ENCODE measurements at regions not wholly inside any gene's neighbourhood (a gene's known extent, or its start where the extent isn't known, plus 50 kb on each side); places are given as distances from the start of the nearest gene placed in this dataset.
A peak's percentile ranks its signal among the peaks of the same experiment; 100 is the strongest.

DNA sequence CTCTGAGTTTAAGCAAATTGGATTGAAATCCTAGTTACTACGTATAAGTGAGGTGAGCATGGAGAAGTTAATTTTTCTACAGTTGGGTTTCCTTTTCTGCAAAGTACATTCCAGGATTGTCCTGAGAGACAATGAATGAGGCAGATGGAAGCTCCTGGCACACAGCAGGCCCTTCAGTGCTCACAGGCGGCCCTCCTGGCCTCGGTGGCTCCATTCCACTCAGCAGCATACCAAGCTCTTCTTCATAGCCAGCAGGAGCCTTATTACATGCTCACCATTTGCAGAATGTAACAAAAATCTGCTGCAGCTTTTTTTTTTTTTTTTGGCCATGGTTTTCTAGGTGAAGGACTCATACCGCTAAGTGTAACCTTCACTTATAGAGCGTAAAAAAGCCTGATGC lies 113.2 kb upstream of the FAM9B start:
- peaks cover 0 to 3% (median 0%) of the 10 kb centered on the region in 4 experiments; a peak in 2 of 8 replicates for H3K36me3 ChIP-seq (ENCODE audit: control insufficient read depth in 2 of 4, insufficient read depth in 4 of 4, low read length in 3 of 4)
- H2BK5ac ChIP-seq (ENCODE audit: low read depth, low read length), result 0 out of 2 replicates have a peak overlapping the region, but pooled peaks have one; percentile 10
- no peak overlapping the region for H2BK12ac ChIP-seq (ENCODE audit: low read depth, low read length)
- H3K9ac ChIP-seq (replicated peaks in 1 of 4; ENCODE audit: extremely low read depth in 1 of 4, low read depth in 3 of 4, low read length in 3 of 4), result no peak overlapping the region
- H2BK20ac ChIP-seq (ENCODE audit: low read length), result no peak overlapping the region; the same call in 1 of the 2 replicates
- 0% methylated on average over 1 of the region's 5 CpGs; no CpG with 5 or more reads in 1 of the 2 experiments for WGBS, 2 experiments (ENCODE audit: extremely low coverage in 1 of 2, insufficient coverage in 1 of 2, insufficient read length in 1 of 2, insufficient replicate concordance in 2 of 2, low coverage in 1 of 2, low lambda C conversion rate in 2 of 2, missing lambda C conversion rate in 1 of 2)
- no peak overlapping the region for H3K23ac ChIP-seq (ENCODE audit: insufficient read length)
- H2BK120ac ChIP-seq (replicated peaks; ENCODE audit: low read depth, low read length), result no peak overlapping the region
- H2BK15ac ChIP-seq (ENCODE audit: low read length), result no peak overlapping the region
- no peak for FAIRE-seq
- ChIA-PET POLR2A (ENCODE audit: partially characterized antibody) (interaction anchor here (0.7 kb wide), 1 partner anchor 1514 kb away, joined by 3 read pairs; no protein-coding TSS in a partner anchor), CTCF (ENCODE audit: partially characterized antibody) (interaction anchor here (0.6 to 1.4 kb wide), 3 partner anchors 36 to 393 kb away, joined by 3 to 4 read pairs (median 3); no protein-coding TSS in a partner anchor)
- no peaks in the 10 kb centered on the region for H3K27me3 ChIP-seq (replicated peaks in 1 of 4; ENCODE audit: control insufficient read depth in 3 of 4, extremely low read depth in 1 of 4, insufficient read depth in 3 of 4, low read length in 3 of 4)
- DNase-seq (ENCODE audit: low read depth in 1 of 2, low spot score in 2 of 2), result no peak
- H3K4me1 ChIP-seq (replicated peaks in 1 of 4; ENCODE audit: control insufficient read depth in 3 of 4, insufficient read depth in 4 of 4, low read length in 3 of 4), result peaks cover 2 to 15% (median 7%) of the 10 kb centered on the region in 4 experiments; a peak in 4 of 7 replicates
- H3K4me3 ChIP-seq (ENCODE audit: extremely low read depth in 1 of 4, insufficient read depth in 2 of 4, low read depth in 3 of 4, low read length in 4 of 4), result peak overlapping the region in 1 of 4 experiments; percentile 42; a peak in 1 of 8 replicates
- no peak overlapping the region for H3K4ac ChIP-seq (replicated peaks; ENCODE audit: insufficient read length, low read depth, low read length)
- H3K9me3 ChIP-seq (ENCODE audit: insufficient read depth in 2 of 2, low read depth in 1 of 2, low read length in 1 of 2), result peaks cover 10 to 13% of the 10 kb centered on the region in 2 experiments; a peak in 3 of 4 replicates
- no peak overlapping the region for H4K5ac ChIP-seq (ENCODE audit: insufficient read length, low read depth, low read length)
- no peak overlapping the region for H2AK5ac ChIP-seq (ENCODE audit: low read depth, low read length)
- H3K79me1 ChIP-seq (ENCODE audit: low read depth, low read length), result no peaks in the 10 kb centered on the region
- no peak overlapping the region for H3K14ac ChIP-seq (ENCODE audit: insufficient read length)
- H3K23me2 ChIP-seq (ENCODE audit: low read depth, low read length), result no peaks in the 10 kb centered on the region
- H4K20me1 ChIP-seq (replicated peaks in 1 of 2; ENCODE audit: control insufficient read depth in 1 of 2, insufficient read depth in 2 of 2, low read length in 2 of 2), result no peaks in the 10 kb centered on the region
- no peak overlapping the region for H3K56ac ChIP-seq (replicated peaks; ENCODE audit: insufficient read length, low read depth, low read length)
- TF ChIP-seq RBBP5 (IDR thresholded peaks at IDR 0.05; ENCODE audit: borderline replicate concordance, low read depth, low read length) (no peak), SP2 (IDR thresholded peaks at IDR 0.05; ENCODE audit: low read length) (no peak), TBP (IDR thresholded peaks at IDR 0.05; ENCODE audit: low read depth, low read length) (no peak), CHD2 (IDR thresholded peaks at IDR 0.05; ENCODE audit: low read length) (no peak), EZH2 (IDR thresholded peaks at IDR 0.05; ENCODE audit: low read depth, low read length, severe bottlenecking) (no peak), NRF1 (IDR thresholded peaks at IDR 0.05; ENCODE audit: low read depth, low read length) (no peak), KDM5A (IDR thresholded peaks at IDR 0.05; ENCODE audit: low read length) (no peak), SP4 (IDR thresholded peaks at IDR 0.05; ENCODE audit: low read length) (no peak), MAFK (IDR thresholded peaks at IDR 0.05; ENCODE audit: low read depth, low read length) (no peak)
- TF ChIP-seq, protein P1, sequence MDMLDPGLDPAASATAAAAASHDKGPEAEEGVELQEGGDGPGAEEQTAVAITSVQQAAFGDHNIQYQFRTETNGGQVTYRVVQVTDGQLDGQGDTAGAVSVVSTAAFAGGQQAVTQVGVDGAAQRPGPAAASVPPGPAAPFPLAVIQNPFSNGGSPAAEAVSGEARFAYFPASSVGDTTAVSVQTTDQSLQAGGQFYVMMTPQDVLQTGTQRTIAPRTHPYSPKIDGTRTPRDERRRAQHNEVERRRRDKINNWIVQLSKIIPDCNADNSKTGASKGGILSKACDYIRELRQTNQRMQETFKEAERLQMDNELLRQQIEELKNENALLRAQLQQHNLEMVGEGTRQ (IDR thresholded peaks at IDR 0.05; ENCODE audit: low read length), result no peak
- no peaks in the 10 kb centered on the region for H3K79me2 ChIP-seq (ENCODE audit: control insufficient read depth in 1 of 2, insufficient read depth in 2 of 2, low read length in 2 of 2)
- H2AFZ ChIP-seq (ENCODE audit: low read length), result no peak overlapping the region
- no peak overlapping the region for H3K27ac ChIP-seq (ENCODE audit: low read depth, low read length)
- H3K18ac ChIP-seq (ENCODE audit: extremely low read depth, low read length), result no peak overlapping the region; the same call in 1 of the 2 replicates
- peak overlapping the region in 1 of 2 experiments; percentile 78; a peak in 2 of 4 replicates for H3K4me2 ChIP-seq (ENCODE audit: insufficient read depth in 1 of 2, low read depth in 2 of 2, low read length in 2 of 2)
- no peak overlapping the region for H4K8ac ChIP-seq (ENCODE audit: extremely low read depth, insufficient read depth, low read length)
- no peak overlapping the region for H4K91ac ChIP-seq (replicated peaks; ENCODE audit: insufficient read length, low read length)
